ENCODE measurements at regions not wholly inside any gene's neighbourhood (a gene's known extent, or its start where the extent isn't known, plus 50 kb on each side); places are given as distances from the start of the nearest gene placed in this dataset.

- TF ChIP-seq CTCF (conservative IDR thresholded peaks at IDR 0.05) (no peak), ZFX (IDR thresholded peaks at IDR 0.05) (no peak)
These were observed 361.9 kb upstream of the ZWINT start for GRCh38 chr10:56722912-56723311.
